Gastrocnemius medialis (tissue), 4 donors: ENCODE measurements at regions not wholly inside any gene's neighbourhood (a gene's known extent, or its start where the extent isn't known, plus 50 kb on each side); places are given as distances from the start of the nearest gene placed in this dataset.

Source experiments
- ATAC-seq, 2 donors: fragments of 150-250 bp; one replicate each; pipeline ENCODE4 v1.9.1; 2016
- DNase-seq, 2 donors: peaks; one replicate each; pipeline ENCODE4 v3.0.0-alpha.2; 2019
- H3K27ac ChIP-seq, 4 donors: fragments of 200-600 bp; sonication (generic); 1 replicate in 1 of 4; 2 replicates in 3 of 4; pipeline ENCODE4 v1.5.1; 2016 to 2018; ENCODE audit warnings: mild to moderate bottlenecking in 2 of 4, moderate library complexity in 1 of 4
- H3K27me3 ChIP-seq, 3 donors: fragments of 200-600 bp; sonication (generic) in 2 of 3; 1 replicate in 1 of 3; 2 replicates in 2 of 3; pipeline versions ENCODE4 v1.5.1 to v1.6.0; 2016 to 2019; ENCODE audit warnings: mild to moderate bottlenecking in 1 of 3, moderate library complexity in 1 of 3
- H3K36me3 ChIP-seq, 2 donors: fragments of 200-600 bp; sonication (generic) in 1 of 2; one replicate each; pipeline ENCODE4 v1.5.1; 2017 to 2018
- H3K4me1 ChIP-seq, 2 donors: fragments of 200-600 bp; sonication (generic) in 1 of 2; one replicate each; pipeline ENCODE4 v1.5.1; 2016 to 2017; ENCODE audit warnings: mild to moderate bottlenecking in 2 of 2
- H3K4me3 ChIP-seq, 4 donors: fragments of 200-600 bp; sonication (generic) in 3 of 4; 1 replicate in 1 of 4; 2 replicates in 3 of 4; pipeline ENCODE4 v1.5.1; 2016 to 2019; ENCODE audit warnings: mild to moderate bottlenecking in 2 of 4
- H3K9me3 ChIP-seq, 3 donors: fragments of 200-600 bp; sonication (generic) in 2 of 3; 1 replicate in 1 of 3; 2 replicates in 2 of 3; pipeline ENCODE4 v1.5.1; 2016 to 2019
- POLR2A ChIP-seq, 2 donors: fragments of 450-650 bp; IDR thresholded peaks; one replicate each; pipeline ENCODE4 v1.6.1; 2017; ENCODE audit warnings: antibody characterized with exemption in 2 of 2, mild to moderate bottlenecking in 2 of 2, moderate library complexity in 2 of 2
- in situ Hi-C, 4 donors: fragments of 200-750 bp; cut with MboI; loops; one replicate each; pipeline versions ENCODE4 v1.15.0 to v1.8.0; 2017; ENCODE audit warnings: low sequenced_read_pairs in 4 of 4
- intact Hi-C: fragments of 100-400 bp; cut with DNase I; formaldehyde crosslinking; loops from one replicate; pipeline ENCODE4 v1.15.1; 2023; ENCODE audit warnings: low total_unique reads
- TF ChIP-seq, protein P1 (sequence below), 5 experiments: fragments of 450-650 bp in 3 of 5; fragments of 200-600 bp in 2 of 5; sonication (generic) in 2 of 5; IDR thresholded peaks in 4 of 5; conservative IDR thresholded peaks in 1 of 5; 1 replicate in 4 of 5; 2 replicates in 1 of 5; pipeline ENCODE4 v1.5.1; 2016 to 2019; ENCODE audit warnings: antibody characterized with exemption in 5 of 5, mild to moderate bottlenecking in 3 of 5, moderate library complexity in 3 of 5

- no peak for DNase-seq
- Histone ChIP-seq H3K4me3 (no peak overlapping the region), H3K27ac (no peak overlapping the region), H3K36me3 (no peaks in the 10 kb centered on the region), H3K27me3 (no peaks in the 10 kb centered on the region), H3K4me1 (peaks cover 0 to 5% of the 10 kb centered on the region in 2 donors), H3K9me3 (no peaks in the 10 kb centered on the region)
- in situ Hi-C loops, result no loop called here
- ATAC-seq, result no peak
- intact Hi-C loops, result no loop called here
- no peak for TF ChIP-seq POLR2A (IDR thresholded peaks at IDR 0.05)
- TF ChIP-seq, protein P1, sequence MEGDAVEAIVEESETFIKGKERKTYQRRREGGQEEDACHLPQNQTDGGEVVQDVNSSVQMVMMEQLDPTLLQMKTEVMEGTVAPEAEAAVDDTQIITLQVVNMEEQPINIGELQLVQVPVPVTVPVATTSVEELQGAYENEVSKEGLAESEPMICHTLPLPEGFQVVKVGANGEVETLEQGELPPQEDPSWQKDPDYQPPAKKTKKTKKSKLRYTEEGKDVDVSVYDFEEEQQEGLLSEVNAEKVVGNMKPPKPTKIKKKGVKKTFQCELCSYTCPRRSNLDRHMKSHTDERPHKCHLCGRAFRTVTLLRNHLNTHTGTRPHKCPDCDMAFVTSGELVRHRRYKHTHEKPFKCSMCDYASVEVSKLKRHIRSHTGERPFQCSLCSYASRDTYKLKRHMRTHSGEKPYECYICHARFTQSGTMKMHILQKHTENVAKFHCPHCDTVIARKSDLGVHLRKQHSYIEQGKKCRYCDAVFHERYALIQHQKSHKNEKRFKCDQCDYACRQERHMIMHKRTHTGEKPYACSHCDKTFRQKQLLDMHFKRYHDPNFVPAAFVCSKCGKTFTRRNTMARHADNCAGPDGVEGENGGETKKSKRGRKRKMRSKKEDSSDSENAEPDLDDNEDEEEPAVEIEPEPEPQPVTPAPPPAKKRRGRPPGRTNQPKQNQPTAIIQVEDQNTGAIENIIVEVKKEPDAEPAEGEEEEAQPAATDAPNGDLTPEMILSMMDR (IDR thresholded peaks at IDR 0.05 in 4 of 5, conservative IDR thresholded peaks at IDR 0.05 in 1 of 5), result no peak
Observed at GRCh38 chr20:11170025-11170424, 496.2 kb upstream of the JAG1 start.

GRCh38 chr20:11170565-11170964, 496.8 kb upstream of the JAG1 start:
- intact Hi-C loops (no loop called here), in situ Hi-C loops (no loop called here)
- no peaks in the 10 kb centered on the region for H3K27me3 ChIP-seq
- H3K36me3 ChIP-seq, result no peaks in the 10 kb centered on the region
- DNase-seq (no peak), ATAC-seq (no peak)
- H3K9me3 ChIP-seq, result no peaks in the 10 kb centered on the region
- no peak overlapping the region for H3K27ac ChIP-seq
- TF ChIP-seq POLR2A (IDR thresholded peaks at IDR 0.05), result no peak
- TF ChIP-seq, protein P1 (IDR thresholded peaks at IDR 0.05 in 4 of 5, conservative IDR thresholded peaks at IDR 0.05 in 1 of 5), result no peak
- peaks cover 0 to 5% of the 10 kb centered on the region in 2 donors for H3K4me1 ChIP-seq
- no peak overlapping the region for H3K4me3 ChIP-seq

GRCh38 chr20:11172881-11173280, 499.1 kb upstream of the JAG1 start:
- H3K4me3 ChIP-seq, result no peak overlapping the region
- intact Hi-C loops (no loop called here), in situ Hi-C loops (no loop called here)
- ATAC-seq, result no peak
- no peaks in the 10 kb centered on the region for H3K36me3 ChIP-seq
- H3K27ac ChIP-seq, result no peak overlapping the region
- DNase-seq, result no peak
- H3K9me3 ChIP-seq, result no peaks in the 10 kb centered on the region
- H3K4me1 ChIP-seq, result peaks cover 0 to 5% of the 10 kb centered on the region in 2 donors
- no peaks in the 10 kb centered on the region for H3K27me3 ChIP-seq
- no peak for TF ChIP-seq POLR2A (IDR thresholded peaks at IDR 0.05)
- TF ChIP-seq, protein P1 (IDR thresholded peaks at IDR 0.05 in 4 of 5, conservative IDR thresholded peaks at IDR 0.05 in 1 of 5), result no peak

- in situ Hi-C loops, result no loop called here
- ATAC-seq, result no peak
Observed at GRCh38 chr20:11173916-11174315, 500.1 kb upstream of the JAG1 start.

More at GRCh38 chr20:11173916-11174315, 500.1 kb upstream of the JAG1 start:
- no peak overlapping the region for H3K4me3 ChIP-seq
- no peaks in the 10 kb centered on the region for H3K27me3 ChIP-seq
- no peak for DNase-seq
- TF ChIP-seq, protein P1 (IDR thresholded peaks at IDR 0.05 in 4 of 5, conservative IDR thresholded peaks at IDR 0.05 in 1 of 5), result no peak
- TF ChIP-seq POLR2A (IDR thresholded peaks at IDR 0.05), result no peak
- H3K36me3 ChIP-seq, result no peaks in the 10 kb centered on the region
- peaks cover 0 to 8% of the 10 kb centered on the region in 2 donors for H3K4me1 ChIP-seq
- no peaks in the 10 kb centered on the region for H3K9me3 ChIP-seq
- intact Hi-C loops, result no loop called here
- H3K27ac ChIP-seq, result no peak overlapping the region
